NCI-H526 treated with DMSO at 0.1 percent for 48 hours (cell line): ENCODE measurements at regions not wholly inside any gene's neighbourhood (a gene's known extent, or its start where the extent isn't known, plus 50 kb on each side); places are given as distances from the start of the nearest gene placed in this dataset.
"Not testable (repeated sequence)": the region's sequence is repeated elsewhere in the genome, so short reads cannot be mapped to it uniquely, and the experiment has no call there.

Experiments used
- DNase-seq: peaks from one replicate; lab custom pipeline; 2025; lab: John Stamatoyannopoulos, UW

- no peak for DNase-seq
Observed at GRCh38 chr13:64197232-64197631, 2781.6 kb upstream of the PCDH20 start.

- DNase-seq, result no peak
Observed at GRCh38 chr13:64186503-64187250, 2771.0 kb upstream of the PCDH20 start.

- DNase-seq, result no peak
Observed at GRCh38 chr13:64186071-64186470, 2770.4 kb upstream of the PCDH20 start.

- no peak for DNase-seq
Observed at GRCh38 chr13:64180756-64181155, 2765.1 kb upstream of the PCDH20 start.

- DNase-seq, result no peak
Observed at GRCh38 chr13:64165826-64166225, 2750.2 kb upstream of the PCDH20 start.

GRCh38 chr13:64164435-64164834 is 2748.8 kb upstream of the PCDH20 start:
- no peak for DNase-seq

GRCh38 chr13:64160479-64160878 is 2744.8 kb upstream of the PCDH20 start:
- no peak for DNase-seq

- DNase-seq, result no peak
Observed at GRCh38 chr13:64158908-64159307, 2743.3 kb upstream of the PCDH20 start.

GRCh38 chr13:64154514-64154913 is 2738.9 kb upstream of the PCDH20 start:
- peak; percentile 18 for DNase-seq

GRCh38 chr13:64130600-64130999 is 2715.0 kb upstream of the PCDH20 start:
- no peak for DNase-seq

- no peak for DNase-seq
Observed at GRCh38 chr13:64130171-64130570, 2714.5 kb upstream of the PCDH20 start.

- no peak for DNase-seq
Observed at GRCh38 chr13:64127856-64128255, 2712.2 kb upstream of the PCDH20 start.

- no peak for DNase-seq
Observed at GRCh38 chr13:64127192-64127591, 2711.5 kb upstream of the PCDH20 start.

- DNase-seq, result not testable (repeated sequence)
Observed at GRCh38 chr13:64121023-64121709, 2705.5 kb upstream of the PCDH20 start.

- no peak for DNase-seq
Observed at GRCh38 chr13:64099994-64100393, 2684.3 kb upstream of the PCDH20 start.

GRCh38 chr13:64090311-64090710 is 2674.7 kb upstream of the PCDH20 start:
- no peak for DNase-seq

- DNase-seq, result no peak
Observed at GRCh38 chr13:64088491-64088890, 2672.8 kb upstream of the PCDH20 start.

GRCh38 chr13:64087624-64088023 is 2672.0 kb upstream of the PCDH20 start:
- DNase-seq, result no peak

GRCh38 chr13:64083811-64084210 is 2668.2 kb upstream of the PCDH20 start:
- no peak for DNase-seq

GRCh38 chr13:64083396-64083795 is 2667.7 kb upstream of the PCDH20 start:
- no peak for DNase-seq

- DNase-seq, result peak; percentile 58
Observed at GRCh38 chr13:64078480-64078936, 2662.9 kb upstream of the PCDH20 start.

- peak; percentile 73 for DNase-seq
Observed at GRCh38 chr13:64078025-64078424, 2662.4 kb upstream of the PCDH20 start.

- DNase-seq, result not testable (repeated sequence)
Observed at GRCh38 chr13:64077132-64077835, 2661.6 kb upstream of the PCDH20 start.
